ENCODE measurements at regions not wholly inside any gene's neighbourhood (a gene's known extent, or its start where the extent isn't known, plus 50 kb on each side); places are given as distances from the start of the nearest gene placed in this dataset.

GRCh38 chr2:173759959-173760358 lies 205.2 kb downstream of the SP3 start:
- TF ChIP-seq, protein P1, sequence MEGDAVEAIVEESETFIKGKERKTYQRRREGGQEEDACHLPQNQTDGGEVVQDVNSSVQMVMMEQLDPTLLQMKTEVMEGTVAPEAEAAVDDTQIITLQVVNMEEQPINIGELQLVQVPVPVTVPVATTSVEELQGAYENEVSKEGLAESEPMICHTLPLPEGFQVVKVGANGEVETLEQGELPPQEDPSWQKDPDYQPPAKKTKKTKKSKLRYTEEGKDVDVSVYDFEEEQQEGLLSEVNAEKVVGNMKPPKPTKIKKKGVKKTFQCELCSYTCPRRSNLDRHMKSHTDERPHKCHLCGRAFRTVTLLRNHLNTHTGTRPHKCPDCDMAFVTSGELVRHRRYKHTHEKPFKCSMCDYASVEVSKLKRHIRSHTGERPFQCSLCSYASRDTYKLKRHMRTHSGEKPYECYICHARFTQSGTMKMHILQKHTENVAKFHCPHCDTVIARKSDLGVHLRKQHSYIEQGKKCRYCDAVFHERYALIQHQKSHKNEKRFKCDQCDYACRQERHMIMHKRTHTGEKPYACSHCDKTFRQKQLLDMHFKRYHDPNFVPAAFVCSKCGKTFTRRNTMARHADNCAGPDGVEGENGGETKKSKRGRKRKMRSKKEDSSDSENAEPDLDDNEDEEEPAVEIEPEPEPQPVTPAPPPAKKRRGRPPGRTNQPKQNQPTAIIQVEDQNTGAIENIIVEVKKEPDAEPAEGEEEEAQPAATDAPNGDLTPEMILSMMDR (IDR thresholded peaks at IDR 0.05 in 4 of 5, conservative IDR thresholded peaks at IDR 0.05 in 1 of 5), result no peak
- TF ChIP-seq POLR2A (IDR thresholded peaks at IDR 0.05), result no peak
